Trophoblast cell (in vitro differentiated cells and primary cell): ENCODE measurements at regions not wholly inside any gene's neighbourhood (a gene's known extent, or its start where the extent isn't known, plus 50 kb on each side); places are given as distances from the start of the nearest gene placed in this dataset.
"Not testable (repeated sequence)": the region's sequence is repeated elsewhere in the genome, so short reads cannot be mapped to it uniquely, and the experiment has no call there.

ENCODE experiments used
- DNase-seq, 2 donors: peaks; one replicate each; pipeline ENCODE4 v3.0.0-alpha.2; 2016
- H2AFZ ChIP-seq: 2 replicates; pipeline ENCODE4 v1.6.1; 2013; ENCODE audit warnings: low read length, moderate library complexity, mild to moderate bottlenecking; ENCODE audit not compliant: insufficient read depth, poor library complexity
- H2AK5ac ChIP-seq: 2 replicates; pipeline ENCODE4 v1.6.1; 2013; ENCODE audit warnings: mild to moderate bottlenecking, low read length
- H2BK120ac ChIP-seq: 2 replicates; pipeline ENCODE4 v1.6.1; 2013; ENCODE audit warnings: low read length, mild to moderate bottlenecking, moderate library complexity; ENCODE audit not compliant: insufficient read depth, poor library complexity
- H2BK12ac ChIP-seq: 2 replicates; pipeline ENCODE4 v1.6.1; 2013; ENCODE audit warnings: mild to moderate bottlenecking, low read length, moderate library complexity
- H2BK5ac ChIP-seq: 2 replicates; pipeline ENCODE4 v1.6.1; 2013; ENCODE audit warnings: low read length, low read depth, moderate library complexity, mild to moderate bottlenecking; ENCODE audit not compliant: poor library complexity
- H3K14ac ChIP-seq: 2 replicates; pipeline ENCODE4 v1.6.1; 2013; ENCODE audit warnings: mild to moderate bottlenecking, low read length
- H3K18ac ChIP-seq: 2 replicates; pipeline ENCODE4 v1.6.1; 2013; ENCODE audit warnings: mild to moderate bottlenecking, low read length
- H3K23ac ChIP-seq: 2 replicates; pipeline ENCODE4 v1.6.1; 2013; ENCODE audit warnings: low read length
- H3K27ac ChIP-seq: 2 replicates; pipeline ENCODE4 v1.5.1; 2013; ENCODE audit warnings: low read depth, mild to moderate bottlenecking, inconsistent platforms, low read length, moderate library complexity
- H3K27me3 ChIP-seq: 2 replicates; pipeline ENCODE4 v1.6.1; 2013; ENCODE audit warnings: inconsistent platforms, mild to moderate bottlenecking, low read length, moderate library complexity; ENCODE audit not compliant: insufficient read depth
- H3K36me3 ChIP-seq, 2 experiments: 1 replicate in 1 of 2; 2 replicates in 1 of 2; pipeline ENCODE4 v1.6.1; 2013; ENCODE audit warnings: low read length in 2 of 2, mild to moderate bottlenecking in 2 of 2, moderate library complexity in 1 of 2; ENCODE audit not compliant: insufficient read depth in 2 of 2, control insufficient read depth in 1 of 2
- H3K4ac ChIP-seq: 2 replicates; pipeline ENCODE4 v1.6.1; 2013; ENCODE audit warnings: low read depth, mild to moderate bottlenecking, low read length, moderate library complexity
- H3K4me1 ChIP-seq, 2 experiments: 1 replicate in 1 of 2; 2 replicates in 1 of 2; pipeline ENCODE4 v1.6.1; 2013; ENCODE audit warnings: low read length in 2 of 2, mild to moderate bottlenecking in 2 of 2, moderate library complexity in 1 of 2; ENCODE audit not compliant: insufficient read depth in 2 of 2, control insufficient read depth in 1 of 2
- H3K4me2 ChIP-seq: 2 replicates; pipeline ENCODE4 v1.6.1; 2013; ENCODE audit warnings: inconsistent platforms, mild to moderate bottlenecking, low read length, moderate library complexity
- H3K4me3 ChIP-seq: 2 replicates; pipeline ENCODE4 v1.5.1; 2013; ENCODE audit warnings: mild to moderate bottlenecking, low read depth, low read length, inconsistent platforms
- H3K79me1 ChIP-seq: one replicate; pipeline ENCODE4 v1.6.1; 2013; ENCODE audit warnings: low read length
- H3K79me2 ChIP-seq: 2 replicates; pipeline ENCODE4 v1.6.1; 2013; ENCODE audit warnings: low read length, mild to moderate bottlenecking; ENCODE audit not compliant: control insufficient read depth, insufficient read depth, poor library complexity
- H3K9ac ChIP-seq: 2 replicates; pipeline ENCODE4 v1.6.1; 2013; ENCODE audit warnings: mild to moderate bottlenecking, low read length
- H3K9me3 ChIP-seq: 2 replicates; pipeline ENCODE4 v1.6.1; 2013; ENCODE audit warnings: low read depth, mild to moderate bottlenecking, control low read depth, inconsistent platforms, low read length; ENCODE audit not compliant: insufficient read depth
- H4K12ac ChIP-seq: 2 replicates; pipeline ENCODE4 v1.6.1; 2013; ENCODE audit warnings: low read depth, mild to moderate bottlenecking, low read length, moderate library complexity
- H4K8ac ChIP-seq: 2 replicates; pipeline ENCODE4 v1.6.1; 2013; ENCODE audit warnings: low read depth, mild to moderate bottlenecking, low read length, moderate library complexity
- H4K91ac ChIP-seq: one replicate; pipeline ENCODE4 v1.6.1; 2013; ENCODE audit warnings: low read depth, mild to moderate bottlenecking, low read length, moderate library complexity
- WGBS: extraction: QIAGEN DNeasy Blood & Tissue Kit; methylation state at CpG from one replicate; pipeline ENCODE4 v1.1.7; 2013; ENCODE audit warnings: missing lambda C conversion rate; ENCODE audit not compliant: insufficient read length, insufficient coverage; ENCODE audit errors: extremely low coverage; 5-methylcytosine and 5-hydroxymethylcytosine counted together

DNA sequence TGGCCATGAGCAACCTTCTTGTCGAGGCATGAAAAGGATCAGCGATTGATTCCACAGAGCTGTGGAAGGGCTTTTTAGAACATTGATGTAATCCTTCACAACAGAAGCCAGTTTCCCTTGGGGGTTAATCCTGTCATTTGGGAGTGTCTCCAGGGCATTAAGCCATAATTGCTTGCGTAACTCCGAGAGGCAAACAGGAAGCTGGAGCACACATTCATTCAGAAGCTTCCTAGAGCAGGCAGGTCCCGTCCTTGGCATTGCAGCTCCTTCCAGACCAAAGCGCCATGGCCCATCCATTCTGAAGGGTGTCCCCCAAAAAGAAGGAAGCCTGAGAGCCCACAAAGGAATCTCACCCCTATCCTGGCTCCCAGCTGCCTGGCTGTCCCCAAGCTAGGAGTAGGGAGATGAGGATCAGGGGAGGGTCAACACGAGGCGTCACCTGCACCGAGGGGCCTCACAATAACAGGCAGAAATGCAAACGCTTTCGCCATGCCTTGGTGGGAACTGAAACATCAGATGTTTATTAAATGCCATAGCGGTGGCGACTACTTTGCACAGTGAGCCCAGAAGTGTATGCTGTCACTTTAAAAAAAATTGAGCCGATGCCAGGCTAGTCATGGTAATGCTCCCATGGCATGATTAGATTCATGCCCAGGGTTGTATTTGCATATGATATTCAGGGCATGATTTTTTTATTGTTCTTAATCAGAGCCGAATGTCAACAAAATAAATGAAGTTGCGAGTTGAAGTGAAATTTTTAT, 339.4 kb downstream of the BCL11A start:
- no peak overlapping the region for H2BK5ac ChIP-seq
- no peak overlapping the region for H2BK12ac ChIP-seq
- H3K4ac ChIP-seq: no peak overlapping the region
- H3K23ac ChIP-seq: no peak overlapping the region
- H3K9ac ChIP-seq: no peak overlapping the region
- no peaks in the 10 kb centered on the region for H3K27me3 ChIP-seq
- no peaks in the 10 kb centered on the region for H3K79me1 ChIP-seq
- no peak overlapping the region for H3K4me2 ChIP-seq
- no peaks in the 10 kb centered on the region for H3K36me3 ChIP-seq
- no peak overlapping the region for H4K12ac ChIP-seq
- WGBS: no CpG with 5 or more reads among the region's 16 CpGs
- no peak overlapping the region for H3K27ac ChIP-seq
- H2BK120ac ChIP-seq: no peak overlapping the region
- H4K8ac ChIP-seq: no peak overlapping the region
- H2AK5ac ChIP-seq: no peak overlapping the region
- no peak overlapping the region for H4K91ac ChIP-seq
- no peak overlapping the region for H3K18ac ChIP-seq
- no peak overlapping the region for H3K4me3 ChIP-seq
- peaks cover 13% of the 10 kb centered on the region in 2 experiments for H3K4me1 ChIP-seq
- H3K9me3 ChIP-seq: no peaks in the 10 kb centered on the region
- peak in 1 of 2 donors; percentile 18 for DNase-seq
- no peak overlapping the region for H2AFZ ChIP-seq
- H3K14ac ChIP-seq: no peak overlapping the region
- no peaks in the 10 kb centered on the region for H3K79me2 ChIP-seq

DNA sequence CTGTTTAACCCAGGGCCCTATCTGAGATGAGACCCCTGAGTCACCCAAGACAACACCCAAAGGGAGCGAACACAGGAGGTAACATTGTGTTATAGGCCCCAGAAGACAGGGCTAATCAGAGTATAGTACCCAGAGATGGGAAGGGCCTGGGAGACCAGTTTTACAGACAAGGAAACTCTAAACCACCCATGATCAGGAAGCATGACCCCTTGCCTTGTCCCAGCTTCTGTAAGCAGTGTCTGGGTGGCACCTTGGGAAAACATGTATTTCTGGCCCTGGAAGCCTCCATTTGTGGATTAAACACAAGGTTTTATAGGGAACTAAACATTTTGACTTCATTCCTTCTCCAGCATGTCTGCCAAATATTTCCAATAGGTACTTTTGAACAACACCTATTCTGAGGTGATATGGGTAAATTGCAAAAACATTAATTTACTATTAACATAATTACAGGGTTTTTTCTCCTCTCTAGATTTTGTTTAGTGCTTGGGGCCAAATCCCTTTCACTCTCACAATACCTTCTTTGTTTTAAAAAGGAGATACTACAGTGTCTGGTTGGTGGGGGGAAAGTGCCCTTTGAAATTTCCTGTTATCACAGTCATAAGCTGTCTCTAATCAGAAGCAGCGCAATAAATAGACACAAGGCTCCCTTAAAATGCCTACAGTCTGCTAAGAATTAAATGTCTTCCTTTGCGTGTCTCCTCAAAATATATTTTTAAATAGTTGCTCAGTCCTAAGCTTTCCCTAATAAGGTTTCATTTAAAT, 341.1 kb downstream of the BCL11A start:
- DNase-seq: no peak
- H3K4ac ChIP-seq: no peak overlapping the region
- H3K27me3 ChIP-seq: no peaks in the 10 kb centered on the region
- H3K9me3 ChIP-seq: no peaks in the 10 kb centered on the region
- no peak overlapping the region for H3K9ac ChIP-seq
- no peak overlapping the region for H3K27ac ChIP-seq
- H3K14ac ChIP-seq: no peak overlapping the region
- H2AK5ac ChIP-seq: no peak overlapping the region
- WGBS: no CpG with 5 or more reads among the region's 3 CpGs
- no peaks in the 10 kb centered on the region for H3K79me1 ChIP-seq
- peaks cover 13% of the 10 kb centered on the region in 2 experiments for H3K4me1 ChIP-seq
- no peak overlapping the region for H3K4me2 ChIP-seq
- no peaks in the 10 kb centered on the region for H3K36me3 ChIP-seq
- H3K23ac ChIP-seq: no peak overlapping the region
- no peak overlapping the region for H3K4me3 ChIP-seq
- no peak overlapping the region for H4K91ac ChIP-seq
- H2BK12ac ChIP-seq: no peak overlapping the region
- H4K8ac ChIP-seq: no peak overlapping the region
- H2BK5ac ChIP-seq: no peak overlapping the region
- H2AFZ ChIP-seq: no peak overlapping the region
- H3K18ac ChIP-seq: no peak overlapping the region
- no peaks in the 10 kb centered on the region for H3K79me2 ChIP-seq
- H4K12ac ChIP-seq: no peak overlapping the region
- H2BK120ac ChIP-seq: no peak overlapping the region

DNA sequence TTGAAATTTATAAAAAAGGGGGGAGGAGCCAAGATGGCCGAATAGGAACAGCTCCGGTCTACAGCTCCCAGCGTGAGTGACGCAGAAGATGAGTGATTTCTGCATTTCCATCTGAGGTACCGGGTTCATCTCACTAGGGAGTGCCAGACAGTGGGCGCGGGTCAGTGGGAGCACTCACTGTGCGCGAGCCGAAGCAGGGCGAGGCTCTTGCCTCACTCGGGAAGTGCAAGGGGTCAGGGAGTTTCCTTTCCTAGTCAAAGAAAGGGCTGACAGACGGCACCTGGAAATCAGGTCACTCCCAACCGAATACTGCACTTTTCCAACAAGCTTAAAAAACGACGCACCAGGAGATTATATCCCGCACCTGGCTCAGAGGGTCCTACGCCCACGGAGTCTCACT, 364.4 kb downstream of the BCL11A start:
- H3K23ac ChIP-seq, H3K79me1 ChIP-seq, DNase-seq, H4K8ac ChIP-seq, H3K9me3 ChIP-seq, H3K36me3 ChIP-seq, H3K79me2 ChIP-seq, H2BK5ac ChIP-seq, H2BK12ac ChIP-seq, H4K91ac ChIP-seq, H2AFZ ChIP-seq, H3K14ac ChIP-seq, H2BK120ac ChIP-seq, H3K18ac ChIP-seq, H3K9ac ChIP-seq, H4K12ac ChIP-seq, H3K4ac ChIP-seq, H3K4me3 ChIP-seq, H3K4me1 ChIP-seq, H3K27me3 ChIP-seq, H3K27ac ChIP-seq, H3K4me2 ChIP-seq, H2AK5ac ChIP-seq: not testable (repeated sequence)
- no CpG with 5 or more reads among the region's 19 CpGs for WGBS

DNA sequence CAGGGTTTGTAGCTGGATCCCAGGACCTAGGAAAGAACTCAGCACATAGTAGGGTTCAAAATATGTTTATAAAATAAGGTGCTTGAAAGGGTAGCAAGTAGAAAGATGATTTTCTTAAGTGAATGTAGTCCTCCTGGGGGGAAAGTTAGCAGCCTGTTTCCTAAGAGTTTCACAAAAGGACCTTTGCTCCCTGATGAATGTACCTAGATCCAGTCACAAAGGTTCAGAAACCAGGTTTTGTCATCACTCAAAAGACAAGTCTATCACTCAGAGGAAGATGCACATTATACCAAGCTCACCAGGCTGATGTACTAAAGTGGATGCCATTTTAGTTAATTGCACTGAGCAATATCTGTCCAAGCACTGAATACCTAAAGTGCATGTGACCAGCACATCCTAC, 378.2 kb downstream of the BCL11A start:
- Histone ChIP-seq H3K4me2 (no peak overlapping the region), H2BK5ac (no peak overlapping the region), H3K9me3 (no peaks in the 10 kb centered on the region), H2BK120ac (no peak overlapping the region), H2AK5ac (no peak overlapping the region), H4K8ac (no peak overlapping the region), H3K9ac (no peak overlapping the region), H3K4ac (no peak overlapping the region), H3K4me1 (no peaks in the 10 kb centered on the region), H3K27me3 (no peaks in the 10 kb centered on the region), H3K14ac (no peak overlapping the region), H3K79me1 (no peaks in the 10 kb centered on the region), H4K12ac (no peak overlapping the region), H3K4me3 (no peak overlapping the region), H3K18ac (no peak overlapping the region), H4K91ac (no peak overlapping the region), H3K36me3 (no peaks in the 10 kb centered on the region), H3K23ac (no peak overlapping the region), H2BK12ac (no peak overlapping the region), H3K27ac (no peak overlapping the region), H2AFZ (no peak overlapping the region), H3K79me2 (no peaks in the 10 kb centered on the region)
- no peak for DNase-seq
